HG03060 (cell line): ENCODE measurements at regions not wholly inside any gene's neighbourhood (a gene's known extent, or its start where the extent isn't known, plus 50 kb on each side); places are given as distances from the start of the nearest gene placed in this dataset.
"Not testable (repeated sequence)": the region's sequence is repeated elsewhere in the genome, so short reads cannot be mapped to it uniquely, and the experiment has no call there.

Source experiments
- ATAC-seq: cut with Tn5 transposase; IDR thresholded peaks from one replicate; pipeline ENCODE4 v1.9.1; 2021; ENCODE audit warnings: low read depth, moderate number of reproducible peaks; ENCODE audit not compliant: unreplicated experiment

DNA sequence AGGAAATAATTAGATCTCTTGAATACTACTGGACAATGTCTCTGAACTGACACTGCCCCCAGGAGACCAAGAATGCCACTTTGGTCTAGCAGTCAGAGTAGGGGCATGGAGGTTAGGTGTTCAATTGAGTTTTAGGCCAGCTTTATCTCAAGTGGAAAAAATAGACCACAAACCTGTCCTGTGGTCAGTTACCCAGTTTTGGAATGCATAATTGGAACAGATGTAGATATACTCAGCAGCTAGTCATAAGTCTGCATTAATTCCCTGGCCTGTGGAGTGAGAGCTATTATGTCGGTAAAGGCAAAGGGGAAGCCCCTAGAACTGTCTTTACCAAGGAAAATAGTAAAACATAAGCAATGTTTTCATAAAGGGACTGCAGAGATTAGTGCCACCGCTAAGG, 587.7 kb downstream of the GLUD2 start:
- ATAC-seq, result no peak

- ATAC-seq, result no peak
Observed at GRCh38 chrX:121639781-121640180, 592.4 kb downstream of the GLUD2 start.

DNA sequence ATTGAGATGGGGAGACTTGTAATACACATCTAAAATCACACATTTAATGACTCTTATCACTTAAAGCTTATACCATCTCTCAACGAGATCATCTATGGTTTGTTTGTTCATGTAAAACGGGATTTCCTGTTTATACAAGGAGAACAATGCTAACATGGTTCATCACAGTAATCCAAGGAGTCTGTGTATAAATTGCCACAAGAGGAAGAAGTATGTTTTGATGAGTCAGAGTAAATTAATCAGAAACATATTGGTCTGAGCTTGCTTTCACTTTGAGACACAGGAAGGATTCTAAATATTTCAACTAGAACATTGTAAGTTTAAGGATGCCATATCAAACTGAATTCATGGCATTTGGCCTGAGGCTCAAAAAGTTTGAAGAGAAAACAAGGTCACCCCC, 594.1 kb downstream of the GLUD2 start:
- ATAC-seq, result no peak

- no peak for ATAC-seq
Observed at GRCh38 chrX:121642415-121642814, 595.0 kb downstream of the GLUD2 start.

- no peak for ATAC-seq
Observed at GRCh38 chrX:121649417-121649816, 602.0 kb downstream of the GLUD2 start.

DNA sequence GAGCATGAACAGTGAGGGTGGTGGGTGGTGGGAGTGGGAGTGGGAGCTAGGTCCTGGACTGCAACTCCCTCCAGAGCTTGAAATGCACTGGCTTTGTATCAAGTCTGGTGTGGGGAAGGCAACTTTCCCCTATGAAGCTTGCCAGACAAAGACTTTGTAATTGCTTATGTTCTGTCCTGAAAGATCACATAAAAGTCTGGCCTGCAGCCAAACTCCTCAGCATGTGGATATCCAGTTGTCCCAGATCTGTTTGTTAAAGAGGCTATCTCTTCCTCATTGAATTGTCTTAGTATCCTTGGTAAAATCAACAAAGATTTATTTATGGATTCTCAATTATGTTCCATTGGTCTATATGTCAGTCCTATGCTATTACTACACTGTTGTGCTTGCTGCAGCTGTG, 607.9 kb downstream of the GLUD2 start:
- no peak for ATAC-seq

DNA sequence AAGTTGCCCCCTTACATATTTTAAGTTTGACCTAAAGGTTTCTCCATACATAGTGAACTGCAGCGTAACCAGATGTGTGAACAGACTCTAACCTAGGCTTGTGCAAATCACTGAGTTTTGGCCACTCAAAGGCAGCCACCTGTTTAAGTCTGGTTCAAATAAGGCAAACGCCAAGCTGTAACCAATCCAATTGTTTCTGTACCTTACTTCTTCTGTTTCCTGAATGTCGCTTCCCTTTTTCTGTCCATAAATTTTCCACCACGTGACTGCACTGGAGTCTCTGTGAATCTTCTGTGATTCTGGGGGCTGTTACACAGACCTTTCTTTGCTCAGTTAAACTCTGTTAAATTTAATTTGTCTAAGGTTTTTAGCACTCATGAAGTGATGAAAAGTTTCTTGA, 618.8 kb downstream of the GLUD2 start:
- no peak for ATAC-seq

GRCh38 chrX:121671649-121672048, 624.2 kb downstream of the GLUD2 start:
- ATAC-seq, result no peak

GRCh38 chrX:121709236-121709635, 661.8 kb downstream of the GLUD2 start:
- ATAC-seq, result not testable (repeated sequence)

DNA sequence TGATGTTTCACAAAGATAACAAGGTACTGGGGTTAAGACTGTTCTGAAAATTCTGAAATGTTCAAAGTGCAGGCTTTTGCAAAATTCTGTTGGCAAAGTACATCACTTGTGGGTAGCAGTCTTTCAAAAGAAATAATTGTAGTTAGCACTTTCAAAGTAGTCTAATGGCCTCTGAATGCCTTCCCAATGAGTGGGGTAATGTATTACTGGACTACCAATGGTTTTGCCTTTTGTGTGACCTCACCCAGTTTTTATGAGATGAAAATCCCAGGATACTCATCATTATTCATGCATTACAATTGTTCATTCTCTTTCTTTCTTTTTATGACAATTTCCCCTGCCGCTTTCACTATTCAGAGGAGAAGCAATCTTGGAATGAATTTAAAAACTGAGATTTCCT, 686.1 kb downstream of the GLUD2 start:
- ATAC-seq, result no peak

DNA sequence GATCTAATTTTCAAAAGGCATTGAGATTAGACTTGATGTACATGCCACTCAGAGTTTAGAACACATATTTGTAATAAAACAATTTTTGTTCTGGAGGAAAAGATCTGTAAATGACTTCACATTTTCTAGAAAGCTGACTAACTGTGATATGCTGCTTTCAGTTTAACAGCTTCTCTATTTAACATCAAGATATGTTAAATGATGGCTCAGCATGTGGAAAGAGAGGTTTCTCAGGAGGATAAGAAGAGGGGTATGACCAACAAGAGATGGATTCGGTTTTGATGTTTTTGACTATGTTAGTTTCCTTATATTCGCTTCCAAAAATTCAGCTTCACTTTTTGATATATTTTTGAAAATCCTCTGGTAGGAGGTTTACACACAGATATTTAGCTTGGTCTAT, 698.7 kb downstream of the GLUD2 start:
- ATAC-seq, result no peak

DNA sequence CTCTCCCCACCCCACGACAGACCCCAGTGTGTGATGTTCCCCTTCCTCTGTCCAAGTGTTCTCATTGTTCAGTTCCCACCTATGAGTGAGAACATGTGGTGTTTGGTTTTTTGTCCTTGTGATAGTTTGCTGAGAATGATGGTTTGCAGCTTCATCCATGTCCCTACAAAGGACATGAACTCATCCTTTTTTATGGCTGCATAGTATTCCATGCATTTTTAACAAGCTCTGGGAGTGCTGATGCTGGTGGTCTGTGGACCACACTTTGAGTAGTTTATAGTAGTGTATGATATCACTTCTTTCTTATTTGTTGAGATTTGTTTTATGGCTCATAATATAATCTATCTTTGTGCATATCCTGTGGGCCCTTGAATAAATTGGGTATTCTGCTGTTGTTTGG, 706.2 kb downstream of the GLUD2 start:
- ATAC-seq, result not testable (repeated sequence)

GRCh38 chrX:121754301-121754700, 706.9 kb downstream of the GLUD2 start:
- ATAC-seq, result no peak

GRCh38 chrX:121755541-121755940, 708.1 kb downstream of the GLUD2 start:
- no peak for ATAC-seq

GRCh38 chrX:121761845-121762244, 714.4 kb downstream of the GLUD2 start:
- ATAC-seq, result no peak

DNA sequence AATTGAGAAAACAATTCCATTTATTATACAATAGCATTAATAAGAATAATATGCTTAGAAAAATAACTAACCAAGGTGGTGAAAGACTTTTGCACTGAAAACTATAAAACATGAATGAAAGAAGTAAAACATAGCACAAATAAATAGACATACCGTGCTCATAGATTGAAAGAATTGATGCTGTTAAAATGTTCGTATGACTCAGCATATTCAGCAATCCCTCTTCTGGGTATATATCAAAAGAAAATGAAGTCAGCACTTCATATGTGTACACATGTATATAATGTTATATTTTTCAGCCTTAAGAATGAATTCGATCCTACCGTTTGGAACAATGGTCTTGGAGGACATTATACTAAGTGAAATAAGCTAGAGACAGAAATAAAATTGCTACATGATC, 716.3 kb downstream of the GLUD2 start:
- ATAC-seq, result no peak

GRCh38 chrX:121768210-121768609, 720.8 kb downstream of the GLUD2 start:
- not testable (repeated sequence) for ATAC-seq

GRCh38 chrX:121781991-121782390, 734.6 kb downstream of the GLUD2 start:
- ATAC-seq, result no peak

- ATAC-seq, result no peak
Observed at GRCh38 chrX:121782544-121782943, 735.1 kb downstream of the GLUD2 start.

DNA sequence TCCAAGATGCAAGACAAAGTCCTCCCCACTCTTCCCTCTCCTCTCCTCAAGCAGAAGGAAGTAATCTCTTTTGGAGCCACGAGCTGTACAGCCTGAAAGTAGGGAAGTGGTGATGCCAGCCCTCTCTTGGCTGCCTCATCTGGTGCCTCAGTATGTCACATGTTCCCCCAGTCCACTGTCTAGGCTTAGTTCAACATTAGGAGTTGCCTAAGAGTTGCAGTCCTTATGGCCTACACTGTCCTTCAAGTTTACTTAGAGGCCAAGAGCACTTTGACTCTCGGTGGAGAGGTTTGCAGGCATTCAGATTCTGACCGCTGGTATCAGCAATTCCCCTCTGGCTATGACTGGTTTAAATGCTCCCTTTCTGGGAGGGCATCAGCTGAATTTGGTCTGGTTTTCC, 735.6 kb downstream of the GLUD2 start:
- ATAC-seq, result no peak

DNA sequence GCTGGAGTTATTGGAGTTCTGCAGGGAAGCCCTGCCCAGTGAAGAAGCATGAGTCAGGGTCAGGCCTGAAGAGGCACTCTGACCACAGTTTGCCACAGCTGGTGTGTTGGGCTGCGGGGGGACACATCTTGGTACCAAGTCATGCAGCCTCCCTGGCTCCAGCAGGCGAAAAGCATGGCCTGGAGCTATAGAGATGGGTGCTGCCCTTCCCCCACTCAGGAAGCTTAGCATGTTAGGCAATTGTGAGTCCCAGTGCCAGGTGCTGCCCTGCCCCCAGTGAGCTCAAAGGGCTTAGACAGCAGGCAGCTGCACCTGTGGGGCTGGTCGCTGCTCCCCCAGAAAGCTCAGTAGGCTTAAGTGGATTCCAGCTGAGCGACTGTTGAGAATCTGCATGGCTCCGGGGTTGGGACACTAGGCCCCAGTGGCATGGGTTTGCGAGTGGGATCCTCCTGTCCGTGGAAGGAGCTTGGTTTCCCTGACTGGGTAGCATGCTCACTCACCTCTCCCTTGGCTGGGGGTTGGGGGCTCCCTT, 755.5 kb downstream of the GLUD2 start:
- ATAC-seq, result no peak

DNA sequence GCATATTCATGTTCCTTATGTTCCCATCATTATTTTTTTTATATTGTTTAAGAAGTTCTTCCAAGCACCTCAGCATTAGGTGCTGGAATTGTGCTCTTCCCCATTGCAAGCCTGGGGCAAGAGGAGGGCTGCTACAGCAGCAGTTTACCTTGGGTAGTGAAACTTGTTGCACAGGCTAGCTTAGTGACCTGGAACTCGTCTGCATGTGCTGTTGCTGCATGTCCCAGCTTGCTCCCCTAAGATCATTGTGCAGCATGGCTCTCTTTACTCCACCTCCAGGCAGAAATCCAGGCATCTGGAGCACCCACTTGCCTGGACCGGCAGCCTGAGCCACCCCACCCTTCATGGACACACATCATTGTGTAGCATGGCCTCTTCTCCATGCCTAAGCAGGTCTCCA, 776.0 kb downstream of the GLUD2 start:
- no peak for ATAC-seq

DNA sequence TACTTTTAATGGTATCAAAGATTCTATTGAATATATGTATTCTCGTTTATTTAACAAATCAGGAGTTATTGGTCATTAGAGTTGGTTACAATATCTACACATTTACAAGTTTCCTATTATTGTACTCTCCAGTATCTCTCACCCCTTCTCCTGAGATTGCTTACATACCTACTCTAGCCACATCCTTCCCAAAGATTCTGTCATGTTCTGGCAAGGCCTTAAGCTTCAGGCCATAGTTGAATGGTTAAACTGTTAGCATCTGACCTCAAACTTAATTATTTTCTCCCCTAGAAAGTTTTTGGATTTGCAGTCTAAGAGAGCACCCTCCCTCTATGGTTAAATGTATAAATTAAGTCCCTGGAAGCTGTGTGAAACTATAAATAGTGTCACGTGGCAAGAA, 784.2 kb downstream of the GLUD2 start:
- ATAC-seq, result no peak
